Mammary epithelial cell (primary cell): ENCODE measurements at regions not wholly inside any gene's neighbourhood (a gene's known extent, or its start where the extent isn't known, plus 50 kb on each side); places are given as distances from the start of the nearest gene placed in this dataset.

ENCODE experiments used
- CTCF ChIP-seq, 2 donors: IDR thresholded peaks in 1 of 2; conservative IDR thresholded peaks in 1 of 2; 2 replicates each; pipeline ENCODE4 v1.5.1; 2011 to 2012; ENCODE audit warnings: inconsistent platforms in 2 of 2, low read length in 2 of 2, mild to moderate bottlenecking in 2 of 2, control low read depth in 1 of 2, low read depth in 1 of 2; ENCODE audit not compliant: insufficient read depth in 1 of 2; ENCODE audit errors: extremely low read depth in 1 of 2
- EZH2 ChIP-seq: IDR thresholded peaks from 2 replicates; pipeline ENCODE4 v1.6.1; 2012; ENCODE audit warnings: low read length, inconsistent platforms, borderline replicate concordance

GRCh38 chr16:26563018-26563417, 503.7 kb upstream of the C16orf82 start:
- TF ChIP-seq CTCF (conservative IDR thresholded peaks at IDR 0.05 in 1 of 2, IDR thresholded peaks at IDR 0.05 in 1 of 2; ENCODE audit: extremely low read depth in 1 of 2, insufficient read depth in 1 of 2, low read depth in 1 of 2, low read length in 2 of 2) (no peak), EZH2 (no peak)
